NCI-H226 (cell line): ENCODE measurements at regions not wholly inside any gene's neighbourhood (a gene's known extent, or its start where the extent isn't known, plus 50 kb on each side); places are given as distances from the start of the nearest gene placed in this dataset.
"Not testable (repeated sequence)": the region's sequence is repeated elsewhere in the genome, so short reads cannot be mapped to it uniquely, and the experiment has no call there.

Experiments
- DNase-seq: peaks from one replicate; pipeline ENCODE4 v3.0.0-alpha.2; 2015

DNA sequence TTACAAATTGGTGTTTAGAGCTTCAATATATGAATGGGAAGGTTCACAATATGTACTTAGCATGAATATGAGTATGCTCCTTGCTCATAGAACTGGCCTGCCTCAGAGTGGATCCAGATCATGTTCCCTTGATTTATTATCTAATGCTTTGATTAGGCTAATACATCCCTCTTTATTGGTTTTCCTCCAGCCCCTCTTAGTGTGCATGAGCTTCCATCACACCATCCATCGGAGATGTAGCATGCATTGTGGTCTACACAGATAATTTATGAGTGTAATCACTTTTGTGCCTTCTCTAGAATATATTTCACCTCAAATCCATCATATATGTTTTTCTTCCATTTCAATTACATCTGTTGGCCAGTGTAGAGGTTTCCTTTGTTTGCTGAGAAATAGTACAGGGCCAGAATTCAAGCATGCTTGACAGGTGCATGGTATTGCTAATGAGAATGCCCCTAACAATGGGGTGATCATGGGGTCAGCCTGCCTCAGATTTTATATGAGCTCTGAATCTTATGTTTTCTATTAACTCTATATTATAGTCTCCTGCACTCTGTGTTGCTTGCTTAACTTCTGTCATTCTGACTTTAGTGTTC lies 786.4 kb upstream of the ARPP21 start:
- no peak for DNase-seq

DNA sequence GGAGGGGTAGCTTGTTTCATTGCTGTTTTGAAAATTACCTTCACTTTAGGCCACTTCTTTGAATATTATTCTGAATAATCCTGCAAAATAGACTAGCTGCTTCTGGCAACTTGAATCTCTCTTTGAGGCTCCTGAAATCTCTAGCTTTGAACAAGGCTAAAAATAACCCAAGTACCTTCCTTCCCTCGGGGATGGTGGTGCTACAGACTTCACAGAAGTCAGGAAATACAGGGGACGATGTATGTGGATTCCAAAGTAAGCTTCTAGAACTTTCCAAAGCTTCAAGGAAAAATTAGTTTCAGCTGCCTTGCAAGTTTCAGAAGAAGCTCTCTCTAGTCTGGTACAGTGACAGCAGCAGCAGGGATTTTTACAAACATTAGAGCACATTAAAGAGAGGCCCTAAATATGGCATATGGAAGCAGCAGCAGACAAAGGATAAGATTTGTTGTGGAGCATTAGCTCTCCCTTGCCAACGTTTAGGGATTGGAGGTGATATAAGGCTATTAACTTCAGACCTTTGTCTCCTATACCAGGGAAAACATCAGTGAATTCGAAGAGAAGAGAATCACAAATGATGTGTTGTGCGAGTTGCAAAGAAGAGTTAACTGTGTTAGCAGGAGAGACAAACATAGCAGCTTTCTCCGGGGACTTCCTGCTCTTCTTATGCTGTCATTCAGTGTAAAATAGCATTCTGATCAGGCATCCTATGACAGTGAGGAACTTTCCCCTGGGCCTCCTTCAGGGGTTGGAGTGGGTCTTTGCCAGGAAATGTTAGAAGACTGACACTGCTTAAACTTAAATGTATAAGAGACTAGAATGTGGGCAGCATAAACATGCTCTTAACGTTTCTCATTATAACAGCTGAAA lies 783.0 kb upstream of the ARPP21 start:
- DNase-seq: no peak

DNA sequence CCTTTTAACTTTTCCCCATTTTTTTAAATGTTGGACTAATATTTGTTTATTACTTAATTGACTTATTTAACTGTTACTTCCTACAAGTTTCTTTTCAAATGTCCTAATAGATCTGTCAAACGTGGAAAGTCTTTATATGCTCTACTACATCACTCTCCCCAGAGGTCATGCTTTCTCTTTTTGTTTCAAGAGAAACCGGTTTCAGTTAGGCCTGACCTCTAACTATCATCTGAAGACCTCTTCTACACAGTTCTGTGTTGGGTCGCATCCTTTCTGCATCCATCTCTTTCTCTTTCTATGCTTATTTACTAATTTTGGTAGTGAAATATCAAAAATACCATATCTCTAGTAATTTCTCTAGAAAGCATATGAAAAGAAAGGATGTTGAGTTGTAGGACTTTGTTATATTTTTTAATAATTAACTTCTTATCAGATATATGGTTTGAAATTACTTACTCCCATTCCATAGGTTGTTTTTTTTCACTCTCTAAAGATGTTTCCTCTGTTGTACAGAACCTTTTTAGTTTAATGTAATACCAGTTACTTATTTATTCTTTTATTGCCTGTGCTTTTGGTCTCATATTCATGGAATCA lies 781.2 kb upstream of the ARPP21 start:
- DNase-seq: no peak

DNA sequence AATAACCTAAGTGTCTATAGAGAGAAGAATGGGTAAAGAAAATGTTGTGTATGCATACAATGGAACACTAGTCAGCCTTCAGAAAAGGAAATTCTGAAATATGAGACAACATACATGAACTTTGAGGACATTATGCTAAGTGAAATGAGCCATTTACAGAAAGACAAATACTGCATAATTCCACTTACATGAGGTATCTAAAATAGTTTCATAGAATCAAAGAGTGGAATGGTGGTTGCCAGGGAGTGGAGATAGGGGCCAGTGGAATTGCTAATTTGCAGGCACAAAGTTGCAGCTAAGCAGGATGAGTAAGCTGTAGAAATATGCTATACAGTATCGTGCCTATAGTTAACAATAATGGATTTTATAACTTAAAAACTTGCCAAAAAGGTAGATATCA lies 779.6 kb upstream of the ARPP21 start:
- no peak for DNase-seq

DNA sequence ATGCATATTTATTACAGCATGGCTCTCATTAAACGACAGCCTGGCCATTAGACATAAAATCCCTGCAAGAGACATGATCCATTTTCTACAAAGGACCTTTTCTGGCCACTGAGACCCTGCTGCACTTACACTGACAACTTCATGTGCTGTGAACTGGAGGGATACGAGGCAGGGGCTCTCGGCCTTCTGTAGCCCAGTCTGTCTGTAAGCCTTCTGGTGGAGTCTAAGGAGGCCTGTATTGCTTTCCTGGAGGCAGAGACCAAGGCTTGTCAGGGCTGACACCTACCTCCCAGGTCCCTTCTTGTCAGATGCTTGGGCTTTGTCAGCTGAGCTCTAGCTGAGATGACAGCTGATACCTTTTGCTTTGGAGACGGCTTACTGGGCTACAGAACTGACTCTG lies 776.9 kb upstream of the ARPP21 start:
- DNase-seq: no peak

DNA sequence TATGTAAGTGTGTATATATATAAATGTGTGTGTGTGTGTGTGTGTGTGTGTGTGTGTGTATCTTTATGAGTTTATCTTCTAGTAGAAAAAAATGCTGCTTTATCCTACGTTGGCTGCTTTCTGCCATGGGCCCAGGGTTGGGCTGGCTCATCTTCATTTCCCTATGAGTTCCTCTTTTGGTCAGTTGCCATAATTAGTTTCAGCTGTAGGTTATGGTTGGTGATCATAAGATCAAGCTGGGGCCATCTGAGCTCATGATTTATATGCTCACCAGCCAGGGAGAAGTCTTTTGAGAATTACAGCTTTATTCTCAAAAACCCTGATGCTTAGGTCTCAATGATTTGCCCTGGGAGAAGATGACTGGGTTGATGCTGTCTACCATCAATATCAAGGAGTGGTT lies 775.8 kb upstream of the ARPP21 start:
- no peak for DNase-seq

DNA sequence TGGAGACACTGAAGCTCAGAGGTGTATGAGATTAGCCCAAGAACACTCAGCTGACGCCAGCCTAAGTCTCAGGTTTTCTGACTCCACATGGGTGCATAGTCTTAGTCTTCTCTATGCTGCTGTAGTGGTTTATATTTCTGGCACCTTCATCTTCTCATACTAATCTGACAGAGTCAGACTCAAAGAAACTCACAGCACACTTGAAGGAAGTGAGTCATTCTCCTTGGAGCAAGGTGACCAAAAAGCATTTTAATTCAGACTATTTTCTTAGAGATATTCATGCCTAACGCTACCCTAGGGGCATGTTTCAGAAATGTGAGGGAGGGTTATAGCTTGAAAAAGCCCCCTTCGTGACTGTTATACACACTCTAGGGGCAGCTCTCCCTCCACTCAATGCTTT lies 775.3 kb upstream of the ARPP21 start:
- no peak for DNase-seq

DNA sequence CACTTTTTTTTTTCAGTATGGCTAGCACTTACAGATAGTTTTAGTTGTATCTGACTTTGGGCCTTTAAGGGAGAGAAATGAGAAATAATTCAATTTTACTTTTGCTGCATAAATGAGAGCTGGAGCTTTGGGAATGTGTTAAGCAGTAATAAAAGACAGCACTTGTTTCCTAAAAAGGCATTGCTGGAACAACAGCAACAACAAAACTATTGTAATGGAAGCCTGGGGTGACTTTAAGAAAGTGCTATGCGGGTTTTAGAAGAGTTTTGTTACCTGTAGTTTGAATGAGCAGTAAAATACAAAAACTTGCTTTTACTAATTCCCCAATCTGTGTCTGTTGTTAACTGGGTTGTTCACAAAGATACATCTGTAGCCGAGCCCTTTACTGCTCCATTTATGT lies 774.0 kb upstream of the ARPP21 start:
- DNase-seq: no peak

DNA sequence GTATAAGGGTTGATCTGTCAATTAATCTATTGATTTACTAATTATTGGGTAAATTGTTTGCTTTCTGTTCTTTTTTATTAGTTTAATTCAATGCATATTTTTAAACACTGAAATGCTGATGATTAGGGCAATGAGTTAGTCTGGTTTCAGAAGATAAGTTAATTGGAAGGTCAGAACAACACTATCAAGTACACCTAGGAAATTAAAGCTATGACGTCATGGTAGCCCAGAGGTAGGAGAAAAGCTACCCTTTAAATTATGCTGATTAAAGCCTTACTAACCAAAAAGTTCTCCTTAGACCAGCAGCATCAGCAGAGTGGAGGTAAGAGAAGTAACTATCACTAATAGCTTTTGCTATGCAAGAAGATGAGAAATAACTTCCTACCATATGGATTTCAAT lies 770.4 kb upstream of the ARPP21 start:
- no peak for DNase-seq

DNA sequence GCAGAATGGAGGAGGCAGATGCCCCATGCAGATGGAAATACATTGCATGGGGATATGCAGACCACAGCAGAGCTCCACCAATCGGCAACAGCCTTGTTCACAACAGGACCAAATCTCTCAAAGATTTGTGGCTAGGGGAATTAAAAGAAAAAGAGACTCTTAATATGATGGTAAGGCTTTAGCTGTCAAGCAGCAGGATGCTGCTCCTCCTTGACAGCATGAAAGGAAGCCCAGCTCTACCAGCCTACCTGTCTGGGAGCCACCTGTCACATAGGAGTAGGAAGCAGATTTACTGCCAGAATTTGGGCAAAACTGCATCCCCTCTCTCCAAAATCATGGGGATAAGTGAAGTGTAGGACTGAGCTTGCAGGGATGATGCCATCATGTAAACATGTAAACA lies 769.6 kb upstream of the ARPP21 start:
- no peak for DNase-seq

DNA sequence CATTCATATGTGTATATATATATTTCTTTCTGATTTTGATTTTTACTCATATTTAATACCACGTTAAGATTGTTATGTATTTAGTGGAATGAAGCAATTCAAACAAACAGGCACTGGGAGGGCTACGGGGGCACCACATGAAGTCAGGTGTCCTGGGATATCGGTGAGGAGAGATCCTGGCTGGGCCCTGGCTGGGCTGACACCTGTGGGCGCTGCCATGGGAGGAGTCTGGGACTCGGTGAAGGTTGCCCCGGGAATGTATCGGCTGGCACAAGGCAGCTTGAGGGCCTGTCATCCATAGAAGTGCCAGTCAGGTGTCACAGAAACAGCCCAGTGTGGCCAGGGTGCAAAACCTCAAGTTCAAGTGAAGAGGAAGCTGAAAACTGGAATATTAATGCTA lies 766.9 kb upstream of the ARPP21 start:
- no peak for DNase-seq

DNA sequence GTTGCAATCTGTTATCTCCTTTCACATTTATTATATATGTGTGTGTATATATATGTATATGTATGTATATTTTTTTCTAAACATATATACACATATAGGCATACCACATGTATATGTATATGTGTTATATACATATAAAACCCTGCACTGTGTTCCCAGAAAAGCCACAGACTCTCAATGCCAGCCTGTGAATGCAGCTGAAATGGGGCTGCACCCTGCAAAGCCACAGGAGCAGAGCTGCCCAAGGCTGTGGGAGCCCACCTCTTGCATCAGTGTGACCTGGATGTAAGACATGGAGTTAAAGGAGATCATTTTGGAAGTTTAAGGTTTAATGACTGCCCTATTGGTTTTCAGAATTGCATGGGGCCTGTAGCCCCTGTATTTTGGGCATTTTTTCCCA lies 762.3 kb upstream of the ARPP21 start:
- DNase-seq: no peak

DNA sequence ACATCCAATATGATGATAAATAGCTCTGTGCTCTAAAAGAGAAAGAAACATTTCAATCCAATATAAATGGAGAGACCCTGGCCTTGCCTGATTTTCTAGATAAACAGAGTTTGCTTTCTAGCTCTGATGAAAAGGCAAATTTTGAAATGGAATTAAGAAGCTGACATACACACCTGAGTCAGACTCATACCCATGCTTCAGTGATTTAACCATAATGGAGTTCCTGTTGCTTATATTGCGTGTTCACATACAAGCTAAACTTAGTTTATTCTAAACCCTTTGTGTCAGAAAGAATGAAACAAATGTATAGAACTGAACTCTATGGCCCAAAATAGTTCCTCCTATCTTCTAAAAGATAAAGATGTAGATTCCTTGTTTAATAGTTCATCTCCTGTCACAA lies 760.8 kb upstream of the ARPP21 start:
- no peak for DNase-seq

DNA sequence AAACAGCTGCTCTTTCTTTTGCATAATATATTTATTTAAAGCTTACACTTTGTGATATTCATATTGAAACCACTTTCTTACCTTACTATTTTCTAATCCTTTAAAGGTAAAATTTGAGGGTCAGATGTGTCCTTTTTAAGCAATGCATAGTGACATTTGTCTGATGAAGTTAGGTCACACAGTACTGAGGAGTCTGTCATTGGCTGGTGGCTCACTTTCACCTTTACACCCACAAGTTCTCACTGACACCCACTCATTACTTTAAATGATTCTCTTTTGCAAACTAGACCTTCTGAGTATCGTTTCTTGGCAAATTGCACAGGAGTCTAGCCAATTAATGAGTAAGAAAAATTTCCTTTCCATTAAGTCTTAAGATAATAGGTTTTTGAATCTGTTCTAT lies 758.3 kb upstream of the ARPP21 start:
- no peak for DNase-seq

DNA sequence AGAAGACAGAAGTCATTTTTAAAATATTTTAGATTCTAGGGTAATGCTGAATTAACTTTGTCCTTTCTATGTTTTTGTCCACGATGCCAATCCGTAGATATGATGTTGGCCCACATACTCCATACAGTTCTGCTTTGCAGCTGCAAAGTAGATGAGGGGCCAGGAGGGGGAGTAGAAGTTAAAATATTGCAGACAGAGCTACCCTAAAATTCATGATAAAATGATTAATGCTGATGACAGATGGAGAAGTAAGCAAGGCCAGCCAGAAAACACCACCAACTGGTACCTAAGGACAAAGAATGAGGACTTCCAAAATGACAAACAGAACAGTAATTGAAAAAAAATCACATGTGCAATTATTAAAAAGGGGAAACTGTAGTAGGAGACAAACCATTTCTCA lies 756.6 kb upstream of the ARPP21 start:
- DNase-seq: no peak

DNA sequence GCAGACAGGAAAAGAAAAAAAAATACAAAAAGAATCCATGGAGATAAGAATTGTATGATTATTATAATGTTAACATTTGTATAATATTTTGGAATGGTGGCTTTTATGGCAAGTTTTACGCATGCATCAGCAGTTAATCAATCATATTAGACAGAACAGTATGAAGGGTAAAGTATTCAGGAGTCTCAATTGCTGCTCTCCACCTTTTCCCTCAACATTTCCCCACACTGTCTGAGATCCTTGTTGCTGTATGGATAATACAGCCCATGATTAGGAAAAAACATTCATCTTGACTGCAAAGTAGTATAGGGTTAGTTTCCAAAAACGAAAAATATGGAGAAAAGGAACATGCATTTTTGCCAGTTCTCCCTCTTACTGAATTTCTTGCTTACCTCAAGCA lies 755.3 kb upstream of the ARPP21 start:
- no peak for DNase-seq

DNA sequence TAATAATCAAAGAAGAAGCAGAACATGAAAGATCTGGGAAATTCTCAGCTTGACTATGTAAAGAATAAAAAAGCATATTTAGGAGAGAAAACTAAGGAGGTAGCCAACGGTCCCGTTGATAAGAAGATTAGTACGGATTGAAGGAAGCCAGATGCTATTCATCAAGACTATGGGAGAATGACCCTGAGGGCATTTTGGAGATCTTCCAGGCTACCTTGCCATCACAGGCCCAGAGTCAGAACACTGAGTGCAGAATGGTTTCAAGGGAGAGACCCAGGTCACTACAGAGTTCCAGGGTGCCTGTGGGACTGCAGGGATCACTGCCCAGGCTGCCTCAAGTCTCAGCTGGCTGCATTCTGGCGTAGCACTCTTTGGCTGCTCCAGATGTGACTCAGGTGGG lies 752.9 kb upstream of the ARPP21 start:
- no peak for DNase-seq

DNA sequence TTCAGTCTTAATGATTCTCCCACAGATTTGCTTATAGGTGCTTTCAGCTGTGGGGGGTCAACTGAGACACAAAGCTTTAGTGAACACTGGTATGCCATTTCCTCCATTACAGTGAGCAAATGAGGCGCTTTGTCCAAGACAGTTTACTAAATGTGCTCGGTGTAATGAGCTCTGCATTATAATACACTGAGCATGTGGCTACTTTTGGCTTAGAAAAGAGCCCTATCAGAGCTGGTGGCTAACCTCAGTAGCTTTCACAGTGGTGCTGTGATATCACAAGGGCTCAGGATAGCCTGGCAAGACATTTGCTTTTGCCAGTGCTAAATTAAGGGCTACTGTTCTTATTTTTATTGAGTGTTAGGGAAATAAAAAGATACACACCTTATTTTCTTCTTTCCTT lies 749.7 kb upstream of the ARPP21 start:
- no peak for DNase-seq

DNA sequence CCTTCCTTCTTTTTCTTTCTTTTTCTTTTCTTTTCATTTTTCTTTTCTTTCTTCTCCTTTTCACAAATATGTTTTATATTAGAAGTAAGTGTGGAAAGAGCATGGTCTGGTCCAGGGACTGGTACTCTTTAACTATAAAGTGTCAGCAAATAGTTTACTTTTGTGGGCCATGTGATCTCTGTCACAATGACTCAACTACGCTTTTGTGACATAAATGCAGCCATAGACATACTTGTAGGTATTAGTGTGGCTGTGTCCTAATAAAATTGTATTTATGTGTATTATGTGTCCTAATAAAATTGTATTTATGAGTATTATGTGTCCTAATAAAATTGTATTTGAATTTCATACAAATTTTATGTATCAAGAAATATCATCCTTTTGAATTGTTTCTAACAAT lies 749.1 kb upstream of the ARPP21 start:
- DNase-seq: no peak

DNA sequence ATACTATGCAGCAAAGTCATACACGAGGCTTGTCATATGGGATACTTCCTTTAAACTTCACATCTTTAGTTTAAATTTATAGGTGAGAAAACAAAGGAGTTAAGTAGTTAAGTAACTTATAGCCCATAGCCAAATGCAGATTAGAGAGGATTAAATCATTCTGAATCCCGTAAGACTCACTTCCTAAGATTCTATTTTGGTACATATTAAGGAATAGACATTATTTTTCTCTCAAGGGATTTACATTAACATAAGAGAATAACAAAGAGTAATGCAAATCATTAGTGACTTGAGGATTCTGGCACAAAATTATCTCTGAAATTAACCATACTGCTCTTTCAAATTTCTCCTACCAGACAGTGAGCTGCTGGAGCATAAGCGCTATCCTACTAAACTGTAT lies 747.4 kb upstream of the ARPP21 start:
- DNase-seq: no peak

DNA sequence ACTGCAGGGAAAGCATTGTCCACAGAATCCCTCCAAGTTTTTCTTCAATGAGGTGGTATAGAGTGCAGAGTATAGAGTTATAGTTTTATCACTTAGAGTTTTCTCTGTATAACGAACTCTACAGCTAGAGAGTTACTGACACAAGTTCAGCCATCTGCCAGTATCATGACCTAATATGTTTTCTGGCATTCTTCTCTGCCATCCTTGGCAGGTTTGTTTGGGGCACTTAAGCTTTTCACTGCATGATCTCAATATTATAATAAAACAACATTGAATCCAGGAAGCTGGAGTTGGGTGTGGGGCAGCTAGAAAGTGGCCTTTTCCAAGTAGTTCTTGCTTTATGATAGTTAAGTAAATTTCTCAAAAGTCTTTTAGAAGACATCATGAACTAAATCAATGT lies 743.5 kb upstream of the ARPP21 start:
- no peak for DNase-seq

DNA sequence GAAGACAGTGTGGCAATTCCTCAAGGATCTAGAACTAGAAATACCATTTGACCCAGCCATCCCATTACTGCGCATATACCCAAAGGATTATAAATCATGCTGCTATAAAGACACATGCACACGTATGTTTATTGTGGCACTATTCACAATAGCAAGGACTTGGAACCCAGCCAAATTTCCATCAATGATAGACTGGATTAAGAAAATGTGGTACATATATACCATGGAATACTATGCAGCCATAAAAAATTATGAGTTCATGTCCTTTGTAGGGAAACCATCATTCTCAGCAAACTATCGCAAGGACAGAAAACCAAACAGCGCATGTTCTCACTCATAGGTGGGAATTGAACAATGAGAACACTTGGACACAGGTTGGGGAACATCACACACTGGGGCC lies 729.6 kb upstream of the ARPP21 start:
- not testable (repeated sequence) for DNase-seq

DNA sequence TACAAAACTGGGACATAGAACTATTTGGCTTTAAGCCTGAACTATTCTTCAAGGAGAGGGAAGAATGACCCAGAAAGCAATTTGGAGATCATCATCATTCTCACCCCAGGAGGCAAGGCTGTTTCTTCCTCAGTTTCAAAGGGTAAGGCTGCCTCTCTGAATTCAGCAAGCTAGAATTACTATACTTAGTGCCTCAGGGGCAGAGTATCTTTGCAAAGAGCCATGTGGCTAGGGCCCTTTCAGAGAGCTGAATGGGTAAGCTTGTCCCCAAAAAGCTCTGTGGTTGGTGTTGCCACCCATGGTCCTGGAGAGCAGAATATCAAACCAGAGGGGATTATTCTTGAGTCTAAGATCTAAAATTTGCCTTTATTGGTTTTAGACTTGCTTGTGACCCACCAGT lies 720.3 kb upstream of the ARPP21 start:
- DNase-seq: no peak

DNA sequence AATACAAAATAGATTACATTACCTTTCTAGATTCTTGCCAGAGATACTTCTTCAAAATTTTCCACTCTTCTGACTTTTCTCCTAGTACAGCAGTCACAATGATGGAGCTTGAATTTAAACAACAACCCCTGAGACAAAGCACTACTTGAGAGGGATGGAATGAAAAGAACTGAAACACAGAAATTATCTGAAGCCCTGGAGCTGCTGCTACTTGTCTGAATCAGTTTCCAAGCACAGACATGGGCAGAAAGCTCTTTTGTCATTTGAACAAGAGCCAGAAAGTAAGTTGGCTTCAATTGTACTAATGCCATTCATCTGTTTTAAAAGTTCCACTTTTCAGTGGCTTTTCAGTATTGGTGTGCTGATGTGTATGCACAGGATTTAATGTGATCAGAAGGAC lies 718.5 kb upstream of the ARPP21 start:
- DNase-seq: no peak

DNA sequence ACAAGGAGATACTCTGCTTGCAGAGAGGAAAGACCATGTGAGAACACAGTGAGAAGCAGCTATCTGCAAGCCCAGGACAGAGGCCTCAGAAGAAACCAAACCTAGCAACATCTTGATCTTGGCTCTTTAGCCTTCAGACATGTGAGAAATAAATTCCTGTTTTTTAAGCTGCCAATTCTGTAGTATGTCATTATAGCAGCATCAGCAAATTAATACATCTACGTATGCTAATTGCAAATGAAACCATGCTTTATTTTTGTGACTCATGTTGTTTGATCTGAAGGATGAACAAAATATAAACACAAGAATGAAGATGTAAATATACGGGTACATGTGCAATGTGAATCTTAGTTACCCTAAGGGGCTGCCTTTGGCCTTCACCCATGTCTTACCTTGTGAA lies 714.4 kb upstream of the ARPP21 start:
- DNase-seq: no peak
